ENCODE measurements at regions not wholly inside any gene's neighbourhood (a gene's known extent, or its start where the extent isn't known, plus 50 kb on each side); places are given as distances from the start of the nearest gene placed in this dataset.
"Not testable (repeated sequence)": the region's sequence is repeated elsewhere in the genome, so short reads cannot be mapped to it uniquely, and the experiment has no call there.

DNA sequence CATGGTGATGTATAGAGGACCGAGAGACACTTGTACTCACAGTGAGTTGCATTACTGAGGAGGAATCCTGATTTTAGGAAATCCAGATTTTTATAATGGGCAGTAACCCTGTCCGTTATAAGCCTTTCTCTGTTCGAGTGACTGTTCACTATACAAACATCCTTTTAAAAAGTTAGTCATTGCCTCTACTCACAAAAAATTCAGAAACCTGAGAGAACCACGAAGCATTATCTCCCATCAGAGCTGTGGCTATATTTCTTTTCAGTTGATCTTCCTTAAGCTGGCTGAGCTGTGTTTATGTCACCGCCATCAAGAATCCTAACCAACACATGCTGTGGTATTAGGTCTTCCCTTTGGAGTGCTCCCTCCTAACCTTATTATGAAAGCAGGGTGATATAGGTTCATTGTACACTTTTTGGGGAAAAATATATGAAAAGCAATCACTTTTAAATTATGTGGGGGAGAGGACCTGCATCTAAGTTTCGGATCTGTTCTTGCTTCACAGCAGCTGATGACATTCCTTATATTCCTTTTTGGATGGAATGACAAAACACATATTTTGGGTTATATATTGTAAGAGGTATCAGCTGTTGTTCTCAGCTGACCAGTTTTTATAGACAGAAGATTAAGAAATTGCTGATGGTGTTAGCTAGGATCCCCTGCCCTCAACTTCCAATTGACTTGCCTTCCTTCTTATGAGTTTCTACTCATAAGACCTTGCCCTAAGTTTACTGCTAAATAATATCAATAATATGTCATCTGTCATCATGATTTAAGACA lies 465.9 kb upstream of the RASGRP1 start:
- no peaks in the 10 kb centered on the region for H3K27me3 Mint-ChIP-seq (ENCODE audit: unreplicated experiment)
- H3K9me3 Mint-ChIP-seq (ENCODE audit: unreplicated experiment) = no peaks in the 10 kb centered on the region
- TF ChIP-seq, protein P1, sequence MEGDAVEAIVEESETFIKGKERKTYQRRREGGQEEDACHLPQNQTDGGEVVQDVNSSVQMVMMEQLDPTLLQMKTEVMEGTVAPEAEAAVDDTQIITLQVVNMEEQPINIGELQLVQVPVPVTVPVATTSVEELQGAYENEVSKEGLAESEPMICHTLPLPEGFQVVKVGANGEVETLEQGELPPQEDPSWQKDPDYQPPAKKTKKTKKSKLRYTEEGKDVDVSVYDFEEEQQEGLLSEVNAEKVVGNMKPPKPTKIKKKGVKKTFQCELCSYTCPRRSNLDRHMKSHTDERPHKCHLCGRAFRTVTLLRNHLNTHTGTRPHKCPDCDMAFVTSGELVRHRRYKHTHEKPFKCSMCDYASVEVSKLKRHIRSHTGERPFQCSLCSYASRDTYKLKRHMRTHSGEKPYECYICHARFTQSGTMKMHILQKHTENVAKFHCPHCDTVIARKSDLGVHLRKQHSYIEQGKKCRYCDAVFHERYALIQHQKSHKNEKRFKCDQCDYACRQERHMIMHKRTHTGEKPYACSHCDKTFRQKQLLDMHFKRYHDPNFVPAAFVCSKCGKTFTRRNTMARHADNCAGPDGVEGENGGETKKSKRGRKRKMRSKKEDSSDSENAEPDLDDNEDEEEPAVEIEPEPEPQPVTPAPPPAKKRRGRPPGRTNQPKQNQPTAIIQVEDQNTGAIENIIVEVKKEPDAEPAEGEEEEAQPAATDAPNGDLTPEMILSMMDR (IDR thresholded peaks at IDR 0.05) = no peak
- no peak for DNase-seq (ENCODE audit: extremely low spot score, unreplicated experiment)
- H3K4me3 Mint-ChIP-seq (ENCODE audit: unreplicated experiment) = no peak overlapping the region
- H3K4me1 Mint-ChIP-seq (ENCODE audit: unreplicated experiment) = peaks cover 4% of the 10 kb centered on the region
- no peak overlapping the region for H3K27ac Mint-ChIP-seq (ENCODE audit: unreplicated experiment)
- H3K36me3 Mint-ChIP-seq (ENCODE audit: unreplicated experiment) = no peaks in the 10 kb centered on the region

DNA sequence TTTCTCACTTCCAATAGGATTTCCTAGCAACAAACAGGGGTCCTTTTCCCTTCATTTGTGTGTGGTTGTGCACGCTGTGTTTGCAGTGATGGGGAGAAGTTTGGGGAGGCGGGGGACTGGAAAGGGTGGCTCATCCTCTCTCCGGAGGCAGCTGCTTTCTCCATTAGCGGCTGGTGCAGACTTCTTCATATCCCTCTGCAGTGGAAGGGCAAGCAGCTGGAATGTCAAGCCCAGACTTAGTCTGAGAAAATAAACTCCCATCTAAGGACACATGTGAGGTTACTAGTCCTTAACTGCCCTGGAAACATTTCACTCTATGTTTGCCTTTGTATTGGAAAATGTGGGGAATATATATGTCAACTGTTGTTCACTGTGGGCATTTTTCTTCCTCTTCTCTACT lies 467.0 kb upstream of the RASGRP1 start:
- DNase-seq (ENCODE audit: extremely low spot score, unreplicated experiment) = no peak
- no peak overlapping the region for H3K27ac Mint-ChIP-seq (ENCODE audit: unreplicated experiment)
- H3K9me3 Mint-ChIP-seq (ENCODE audit: unreplicated experiment) = no peaks in the 10 kb centered on the region
- H3K27me3 Mint-ChIP-seq (ENCODE audit: unreplicated experiment) = no peaks in the 10 kb centered on the region
- TF ChIP-seq, protein P1 (IDR thresholded peaks at IDR 0.05) = no peak
- H3K36me3 Mint-ChIP-seq (ENCODE audit: unreplicated experiment) = no peaks in the 10 kb centered on the region
- peaks cover 4% of the 10 kb centered on the region for H3K4me1 Mint-ChIP-seq (ENCODE audit: unreplicated experiment)
- no peak overlapping the region for H3K4me3 Mint-ChIP-seq (ENCODE audit: unreplicated experiment)

DNA sequence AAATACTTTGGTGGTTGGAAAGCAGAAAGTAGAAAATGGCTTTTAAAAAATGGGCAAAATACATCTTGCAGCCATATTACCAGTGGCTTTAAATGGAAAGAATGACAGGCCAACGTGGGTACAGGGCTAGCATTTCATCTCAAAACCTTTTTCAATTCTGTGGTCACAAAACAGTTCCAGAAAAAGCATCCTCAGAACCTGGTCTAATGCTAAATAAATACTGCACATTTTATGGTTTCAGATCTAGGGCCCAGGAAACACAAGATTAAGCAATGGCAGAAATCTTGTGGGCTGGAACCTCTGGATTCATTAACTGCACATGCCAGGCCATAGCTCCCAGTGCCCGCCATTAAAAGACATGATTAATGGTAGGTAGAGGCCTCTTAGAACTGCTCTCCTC lies 470.2 kb upstream of the RASGRP1 start:
- H3K27ac Mint-ChIP-seq (ENCODE audit: unreplicated experiment) = no peak overlapping the region
- no peak for DNase-seq (ENCODE audit: extremely low spot score, unreplicated experiment)
- no peak overlapping the region for H3K4me3 Mint-ChIP-seq (ENCODE audit: unreplicated experiment)

DNA sequence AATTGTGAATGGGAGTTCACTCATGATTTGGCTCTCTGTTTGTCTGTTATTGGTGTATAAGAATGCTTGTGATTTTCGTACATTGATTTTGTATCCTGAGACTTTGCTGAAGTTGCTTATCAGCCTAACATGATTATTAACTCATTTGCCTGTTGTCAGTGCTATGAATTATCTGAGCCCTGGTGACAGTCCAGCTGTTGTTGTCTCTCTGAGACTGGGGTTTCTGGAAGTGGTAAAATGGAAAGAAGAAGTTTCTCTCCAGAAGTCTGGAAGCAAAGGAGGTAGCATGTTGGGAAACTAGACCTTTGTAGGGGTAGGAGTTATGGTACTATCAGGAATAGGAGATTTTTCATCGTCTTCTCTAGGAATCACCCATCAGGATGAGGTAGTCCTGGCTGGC lies 473.0 kb upstream of the RASGRP1 start:
- not testable (repeated sequence) for H3K27me3 Mint-ChIP-seq (ENCODE audit: unreplicated experiment); DNase-seq (ENCODE audit: extremely low spot score, unreplicated experiment); H3K4me1 Mint-ChIP-seq (ENCODE audit: unreplicated experiment); H3K27ac Mint-ChIP-seq (ENCODE audit: unreplicated experiment); H3K36me3 Mint-ChIP-seq (ENCODE audit: unreplicated experiment); H3K9me3 Mint-ChIP-seq (ENCODE audit: unreplicated experiment); H3K4me3 Mint-ChIP-seq (ENCODE audit: unreplicated experiment)

More for the DNA sequence above, 470.2 kb upstream of the RASGRP1 start:
- Mint-ChIP-seq H3K9me3 (ENCODE audit: unreplicated experiment) (no peaks in the 10 kb centered on the region), H3K27me3 (ENCODE audit: unreplicated experiment) (no peaks in the 10 kb centered on the region), H3K4me1 (ENCODE audit: unreplicated experiment) (peaks cover 4% of the 10 kb centered on the region), H3K36me3 (ENCODE audit: unreplicated experiment) (no peaks in the 10 kb centered on the region)
- TF ChIP-seq, protein P1 (IDR thresholded peaks at IDR 0.05) = no peak

DNA sequence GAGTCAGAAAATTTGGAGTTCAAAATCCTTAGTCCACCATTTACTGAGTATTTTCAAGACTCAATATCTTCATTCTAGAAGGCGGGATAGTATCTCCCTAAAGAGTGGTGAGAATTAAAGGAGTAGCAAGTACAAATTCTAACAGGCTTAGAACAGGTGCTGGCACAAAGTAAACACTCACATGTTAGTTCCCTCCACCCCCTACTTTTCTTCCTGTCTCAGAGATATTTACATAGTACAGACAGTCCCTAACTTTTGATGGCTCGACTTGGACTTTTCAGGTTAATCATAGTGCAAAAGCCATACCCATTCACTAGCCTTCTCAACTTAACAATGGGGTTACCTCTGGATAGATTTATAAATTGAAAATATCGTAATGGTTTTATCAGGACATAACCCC lies 476.2 kb upstream of the RASGRP1 start:
- no peaks in the 10 kb centered on the region for H3K9me3 Mint-ChIP-seq (ENCODE audit: unreplicated experiment)
- H3K27ac Mint-ChIP-seq (ENCODE audit: unreplicated experiment) = no peak overlapping the region
- no peak overlapping the region for H3K4me3 Mint-ChIP-seq (ENCODE audit: unreplicated experiment)
- H3K36me3 Mint-ChIP-seq (ENCODE audit: unreplicated experiment) = no peaks in the 10 kb centered on the region
- TF ChIP-seq, protein P1 (IDR thresholded peaks at IDR 0.05) = no peak
- no peak for DNase-seq (ENCODE audit: extremely low spot score, unreplicated experiment)
- H3K4me1 Mint-ChIP-seq (ENCODE audit: unreplicated experiment) = peaks cover 4% of the 10 kb centered on the region
- no peaks in the 10 kb centered on the region for H3K27me3 Mint-ChIP-seq (ENCODE audit: unreplicated experiment)

All from osteocyte (in vitro differentiated cells).